Lower leg skin (tissue), 3 donors: ENCODE measurements at regions not wholly inside any gene's neighbourhood (a gene's known extent, or its start where the extent isn't known, plus 50 kb on each side); places are given as distances from the start of the nearest gene placed in this dataset.

Experiments used
- POLR2A ChIP-seq, 2 donors: fragments of 450-650 bp; IDR thresholded peaks; one replicate each; pipeline ENCODE4 v1.6.1; 2016 to 2017; ENCODE audit warnings: antibody characterized with exemption in 2 of 2, mild to moderate bottlenecking in 1 of 2, moderate library complexity in 1 of 2
- TF ChIP-seq, protein P1 (sequence below), 3 donors: fragments of 450-650 bp; IDR thresholded peaks; one replicate each; pipeline ENCODE4 v1.5.1; 2016; ENCODE audit warnings: antibody characterized with exemption in 3 of 3, mild to moderate bottlenecking in 3 of 3, moderate library complexity in 2 of 3

DNA sequence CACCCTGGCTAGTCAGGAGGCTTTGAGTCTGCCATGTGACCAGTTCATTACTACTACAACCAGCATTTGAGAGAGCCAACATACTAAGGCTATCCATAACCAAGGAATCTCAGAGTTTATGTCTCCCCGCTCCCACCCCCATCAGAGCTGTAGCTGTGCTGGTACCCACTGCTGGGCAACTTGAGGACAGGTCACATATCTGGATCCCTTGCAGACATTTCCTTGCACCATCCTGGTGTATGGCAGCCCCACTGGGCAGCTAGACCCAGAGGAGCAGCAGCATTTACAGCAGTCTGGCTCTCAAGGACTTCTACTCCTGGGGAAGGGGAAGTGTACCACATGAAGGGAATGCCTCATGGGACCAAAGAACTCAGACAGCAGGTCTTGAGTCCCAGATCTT lies 160.8 kb upstream of the ST8SIA2 start:
- TF ChIP-seq, protein P1, sequence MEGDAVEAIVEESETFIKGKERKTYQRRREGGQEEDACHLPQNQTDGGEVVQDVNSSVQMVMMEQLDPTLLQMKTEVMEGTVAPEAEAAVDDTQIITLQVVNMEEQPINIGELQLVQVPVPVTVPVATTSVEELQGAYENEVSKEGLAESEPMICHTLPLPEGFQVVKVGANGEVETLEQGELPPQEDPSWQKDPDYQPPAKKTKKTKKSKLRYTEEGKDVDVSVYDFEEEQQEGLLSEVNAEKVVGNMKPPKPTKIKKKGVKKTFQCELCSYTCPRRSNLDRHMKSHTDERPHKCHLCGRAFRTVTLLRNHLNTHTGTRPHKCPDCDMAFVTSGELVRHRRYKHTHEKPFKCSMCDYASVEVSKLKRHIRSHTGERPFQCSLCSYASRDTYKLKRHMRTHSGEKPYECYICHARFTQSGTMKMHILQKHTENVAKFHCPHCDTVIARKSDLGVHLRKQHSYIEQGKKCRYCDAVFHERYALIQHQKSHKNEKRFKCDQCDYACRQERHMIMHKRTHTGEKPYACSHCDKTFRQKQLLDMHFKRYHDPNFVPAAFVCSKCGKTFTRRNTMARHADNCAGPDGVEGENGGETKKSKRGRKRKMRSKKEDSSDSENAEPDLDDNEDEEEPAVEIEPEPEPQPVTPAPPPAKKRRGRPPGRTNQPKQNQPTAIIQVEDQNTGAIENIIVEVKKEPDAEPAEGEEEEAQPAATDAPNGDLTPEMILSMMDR (IDR thresholded peaks at IDR 0.05), result no peak
- no peak for TF ChIP-seq POLR2A (IDR thresholded peaks at IDR 0.05)
